DOHH2 (cell line): ENCODE measurements at regions not wholly inside any gene's neighbourhood (a gene's known extent, or its start where the extent isn't known, plus 50 kb on each side); places are given as distances from the start of the nearest gene placed in this dataset.

ENCODE experiments used
- H3F3A ChIP-seq: fragments of 200-600 bp; sonication (generic), shearing (Covaris generic); 2 replicates; pipeline ENCODE4 v1.6.0; 2016; ENCODE audit warnings: antibody characterized with exemption, mild to moderate bottlenecking; ENCODE audit not compliant: control insufficient read depth, insufficient read depth
- H3K27ac ChIP-seq: fragments of 200-600 bp; sonication (generic); 2 replicates; pipeline ENCODE4 v1.5.1; 2014; ENCODE audit warnings: low read depth, mild to moderate bottlenecking, low read length, moderate library complexity
- H3K27me3 ChIP-seq: fragments of 200-600 bp; sonication (generic); 2 replicates; pipeline ENCODE4 v1.6.1; 2014; ENCODE audit warnings: mild to moderate bottlenecking, low read length, mixed read lengths; ENCODE audit not compliant: control insufficient read depth
- H3K36me3 ChIP-seq: fragments of 200-600 bp; sonication (generic); 2 replicates; pipeline ENCODE4 v1.6.1; 2014; ENCODE audit warnings: mild to moderate bottlenecking, low read length, moderate library complexity, mixed read lengths; ENCODE audit not compliant: control insufficient read depth
- H3K4me1 ChIP-seq: fragments of 200-600 bp; sonication (generic); 2 replicates; pipeline ENCODE4 v1.6.1; 2014; ENCODE audit warnings: mild to moderate bottlenecking, low read length, mixed read lengths; ENCODE audit not compliant: control insufficient read depth
- H3K4me2 ChIP-seq: fragments of 200-600 bp; sonication (generic); 2 replicates; pipeline ENCODE4 v1.6.0; 2014; ENCODE audit warnings: mild to moderate bottlenecking, low read length, moderate library complexity
- H3K4me3 ChIP-seq: fragments of 200-600 bp; sonication (generic); 2 replicates; pipeline ENCODE4 v1.5.1; 2014; ENCODE audit warnings: mild to moderate bottlenecking, low read length, mixed read lengths
- H3K79me2 ChIP-seq: fragments of 200-600 bp; sonication (generic); 2 replicates; pipeline ENCODE4 v1.6.1; 2014; ENCODE audit warnings: mild to moderate bottlenecking, low read length, mixed read lengths; ENCODE audit not compliant: control insufficient read depth
- H3K9me2 ChIP-seq: fragments of 200-600 bp; sonication (generic); replicated peaks from 2 replicates; pipeline ENCODE4 v1.6.1; 2014; ENCODE audit warnings: mild to moderate bottlenecking, low read length, mixed read lengths; ENCODE audit not compliant: control insufficient read depth
- H3K9me3 ChIP-seq: fragments of 200-600 bp; sonication (generic); 2 replicates; pipeline ENCODE4 v1.6.1; 2014; ENCODE audit warnings: antibody characterized with exemption, low read length, mixed read lengths; ENCODE audit not compliant: control insufficient read depth, insufficient read depth
- H4K20me1 ChIP-seq: fragments of 200-600 bp; sonication (generic); 2 replicates; pipeline ENCODE4 v1.6.0; 2014; ENCODE audit warnings: low read depth, mild to moderate bottlenecking, antibody characterized with exemption, low read length, moderate library complexity; ENCODE audit not compliant: control insufficient read depth, insufficient read depth
- EZH2phosphoT487 ChIP-seq: fragments of 200-600 bp; sonication (generic); IDR thresholded peaks from 2 replicates; pipeline ENCODE4 v1.6.1; 2017; ENCODE audit warnings: borderline replicate concordance, mild to moderate bottlenecking, antibody characterized with exemption, low read length, moderate library complexity, mixed read lengths
- TF ChIP-seq, protein P1 (sequence below): fragments of 200-600 bp; sonication (generic); IDR thresholded peaks from one replicate; pipeline ENCODE4 v1.5.1; 2014; ENCODE audit warnings: antibody characterized with exemption, mild to moderate bottlenecking, low read depth, low read length; ENCODE audit not compliant: poor library complexity, severe bottlenecking

GRCh38 chr1:81424061-81424460 is 376.7 kb upstream of the ADGRL2 start:
- no peaks in the 10 kb centered on the region for H4K20me1 ChIP-seq

GRCh38 chr1:81420760-81421159 is 380.0 kb upstream of the ADGRL2 start:
- Histone ChIP-seq H3F3A (no peaks in the 10 kb centered on the region), H3K36me3 (no peaks in the 10 kb centered on the region), H3K4me3 (no peak overlapping the region), H3K9me2 (no peaks in the 10 kb centered on the region), H3K4me2 (no peak overlapping the region), H3K27me3 (no peaks in the 10 kb centered on the region), H3K9me3 (no peaks in the 10 kb centered on the region), H3K4me1 (no peaks in the 10 kb centered on the region), H3K79me2 (no peaks in the 10 kb centered on the region), H3K27ac (no peak overlapping the region), H4K20me1 (no peaks in the 10 kb centered on the region)
- no peak for TF ChIP-seq EZH2phosphoT487
- TF ChIP-seq, protein P1, sequence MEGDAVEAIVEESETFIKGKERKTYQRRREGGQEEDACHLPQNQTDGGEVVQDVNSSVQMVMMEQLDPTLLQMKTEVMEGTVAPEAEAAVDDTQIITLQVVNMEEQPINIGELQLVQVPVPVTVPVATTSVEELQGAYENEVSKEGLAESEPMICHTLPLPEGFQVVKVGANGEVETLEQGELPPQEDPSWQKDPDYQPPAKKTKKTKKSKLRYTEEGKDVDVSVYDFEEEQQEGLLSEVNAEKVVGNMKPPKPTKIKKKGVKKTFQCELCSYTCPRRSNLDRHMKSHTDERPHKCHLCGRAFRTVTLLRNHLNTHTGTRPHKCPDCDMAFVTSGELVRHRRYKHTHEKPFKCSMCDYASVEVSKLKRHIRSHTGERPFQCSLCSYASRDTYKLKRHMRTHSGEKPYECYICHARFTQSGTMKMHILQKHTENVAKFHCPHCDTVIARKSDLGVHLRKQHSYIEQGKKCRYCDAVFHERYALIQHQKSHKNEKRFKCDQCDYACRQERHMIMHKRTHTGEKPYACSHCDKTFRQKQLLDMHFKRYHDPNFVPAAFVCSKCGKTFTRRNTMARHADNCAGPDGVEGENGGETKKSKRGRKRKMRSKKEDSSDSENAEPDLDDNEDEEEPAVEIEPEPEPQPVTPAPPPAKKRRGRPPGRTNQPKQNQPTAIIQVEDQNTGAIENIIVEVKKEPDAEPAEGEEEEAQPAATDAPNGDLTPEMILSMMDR: no peak

More at GRCh38 chr1:81424061-81424460, 376.7 kb upstream of the ADGRL2 start:
- no peaks in the 10 kb centered on the region for H3F3A ChIP-seq
- no peaks in the 10 kb centered on the region for H3K9me3 ChIP-seq
- no peak overlapping the region for H3K4me3 ChIP-seq
- no peaks in the 10 kb centered on the region for H3K4me1 ChIP-seq
- no peaks in the 10 kb centered on the region for H3K27me3 ChIP-seq
- TF ChIP-seq, protein P1: no peak
- no peaks in the 10 kb centered on the region for H3K79me2 ChIP-seq
- no peaks in the 10 kb centered on the region for H3K9me2 ChIP-seq
- no peak overlapping the region for H3K27ac ChIP-seq
- no peak overlapping the region for H3K4me2 ChIP-seq
- no peaks in the 10 kb centered on the region for H3K36me3 ChIP-seq

- H3K9me2 ChIP-seq: no peaks in the 10 kb centered on the region
- no peaks in the 10 kb centered on the region for H3K36me3 ChIP-seq
- H3K9me3 ChIP-seq: no peaks in the 10 kb centered on the region
- no peak overlapping the region for H3K27ac ChIP-seq
- H3K79me2 ChIP-seq: no peaks in the 10 kb centered on the region
- H3K4me3 ChIP-seq: no peak overlapping the region
- no peaks in the 10 kb centered on the region for H3F3A ChIP-seq
- H3K4me2 ChIP-seq: no peak overlapping the region
- TF ChIP-seq, protein P1: peak; percentile 56
- TF ChIP-seq EZH2phosphoT487: no peak
- H3K27me3 ChIP-seq: no peaks in the 10 kb centered on the region
- no peaks in the 10 kb centered on the region for H3K4me1 ChIP-seq
- no peaks in the 10 kb centered on the region for H4K20me1 ChIP-seq
These were observed 386.2 kb upstream of the ADGRL2 start for GRCh38 chr1:81414488-81415015.

DNA sequence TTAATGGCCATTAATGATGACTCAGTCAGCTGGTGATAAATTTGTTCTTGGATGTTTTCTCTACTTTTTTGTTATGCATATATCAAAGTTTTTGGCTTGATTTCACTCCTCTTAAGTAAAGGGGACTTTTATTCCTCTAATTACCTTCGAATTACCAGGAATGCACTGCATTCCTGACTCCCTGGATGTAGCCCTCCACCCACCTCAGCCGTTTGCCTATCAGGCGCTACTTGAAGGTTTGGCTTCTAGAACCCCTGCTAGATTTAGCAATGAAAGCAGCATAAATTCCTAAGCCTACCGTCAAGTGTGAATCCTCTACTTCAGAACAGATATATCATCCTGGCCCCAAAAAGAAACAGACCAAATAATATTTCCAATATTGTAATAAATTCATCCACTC is 387.8 kb upstream of the ADGRL2 start:
- Histone ChIP-seq H3K27ac (no peak overlapping the region), H3K4me3 (no peak overlapping the region), H3F3A (no peaks in the 10 kb centered on the region), H3K9me3 (no peaks in the 10 kb centered on the region), H3K4me1 (no peaks in the 10 kb centered on the region), H3K4me2 (no peak overlapping the region), H4K20me1 (no peaks in the 10 kb centered on the region), H3K27me3 (no peaks in the 10 kb centered on the region), H3K9me2 (no peaks in the 10 kb centered on the region), H3K36me3 (no peaks in the 10 kb centered on the region), H3K79me2 (no peaks in the 10 kb centered on the region)
- TF ChIP-seq, protein P1: no peak
- no peak for TF ChIP-seq EZH2phosphoT487
